ENCODE measurements at regions not wholly inside any gene's neighbourhood (a gene's known extent, or its start where the extent isn't known, plus 50 kb on each side); places are given as distances from the start of the nearest gene placed in this dataset.

DNA sequence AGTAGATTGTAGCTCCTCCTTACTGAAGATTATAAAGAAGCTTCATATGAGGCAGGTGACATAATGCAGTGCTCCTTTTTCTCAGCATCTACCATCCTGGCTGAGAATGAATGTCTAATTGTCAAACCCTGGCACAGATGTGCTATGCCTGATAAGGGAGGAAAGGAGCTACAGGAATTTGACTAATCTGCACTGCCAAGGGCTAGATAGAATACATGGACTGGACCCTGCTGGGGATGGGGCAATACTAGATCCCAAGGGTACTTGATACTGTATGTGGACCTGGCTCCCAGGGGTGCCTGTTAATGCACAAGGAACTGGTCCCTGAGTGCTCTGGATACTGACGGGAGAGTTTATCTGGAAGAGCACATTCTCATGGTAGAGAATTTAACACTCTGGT lies 362.2 kb upstream of the EMCN start:
- Mint-ChIP-seq H3K9me3 (peaks cover 2% of the 10 kb centered on the region), H3K27me3 (ENCODE audit: insufficient read depth) (no peaks in the 10 kb centered on the region), H3K36me3 (ENCODE audit: low read depth) (no peaks in the 10 kb centered on the region), H3K4me1 (peaks cover 8% of the 10 kb centered on the region), H3K4me3 (no peak overlapping the region), H3K27ac (no peak overlapping the region)
- WGBS, 2 experiments (ENCODE audit: insufficient coverage in 1 of 2, insufficient read length in 1 of 2): 75 to 84% methylated on average over 1 of the region's 1 CpG
- Histone ChIP-seq H3K4me3 (ENCODE audit: low read length) (no peak overlapping the region), H3K9me3 (ENCODE audit: control insufficient read depth, low read length) (peaks cover 5% of the 10 kb centered on the region), H3K36me3 (ENCODE audit: control insufficient read depth, insufficient read depth, low read length) (no peaks in the 10 kb centered on the region), H3K9ac (ENCODE audit: extremely low read depth, low read length, poor library complexity, severe bottlenecking) (no peak overlapping the region), H3K27me3 (ENCODE audit: control insufficient read depth, insufficient read depth, low read length, poor library complexity, severe bottlenecking) (no peaks in the 10 kb centered on the region), H3K27ac (ENCODE audit: low read depth, low read length) (no peak overlapping the region), H3K4me1 (ENCODE audit: control insufficient read depth, insufficient read depth, low read length) (peaks cover 2% of the 10 kb centered on the region)
- TF ChIP-seq, protein P1, sequence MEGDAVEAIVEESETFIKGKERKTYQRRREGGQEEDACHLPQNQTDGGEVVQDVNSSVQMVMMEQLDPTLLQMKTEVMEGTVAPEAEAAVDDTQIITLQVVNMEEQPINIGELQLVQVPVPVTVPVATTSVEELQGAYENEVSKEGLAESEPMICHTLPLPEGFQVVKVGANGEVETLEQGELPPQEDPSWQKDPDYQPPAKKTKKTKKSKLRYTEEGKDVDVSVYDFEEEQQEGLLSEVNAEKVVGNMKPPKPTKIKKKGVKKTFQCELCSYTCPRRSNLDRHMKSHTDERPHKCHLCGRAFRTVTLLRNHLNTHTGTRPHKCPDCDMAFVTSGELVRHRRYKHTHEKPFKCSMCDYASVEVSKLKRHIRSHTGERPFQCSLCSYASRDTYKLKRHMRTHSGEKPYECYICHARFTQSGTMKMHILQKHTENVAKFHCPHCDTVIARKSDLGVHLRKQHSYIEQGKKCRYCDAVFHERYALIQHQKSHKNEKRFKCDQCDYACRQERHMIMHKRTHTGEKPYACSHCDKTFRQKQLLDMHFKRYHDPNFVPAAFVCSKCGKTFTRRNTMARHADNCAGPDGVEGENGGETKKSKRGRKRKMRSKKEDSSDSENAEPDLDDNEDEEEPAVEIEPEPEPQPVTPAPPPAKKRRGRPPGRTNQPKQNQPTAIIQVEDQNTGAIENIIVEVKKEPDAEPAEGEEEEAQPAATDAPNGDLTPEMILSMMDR (conservative IDR thresholded peaks at IDR 0.05): no peak
- peak; percentile 65 for DNase-seq

DNA sequence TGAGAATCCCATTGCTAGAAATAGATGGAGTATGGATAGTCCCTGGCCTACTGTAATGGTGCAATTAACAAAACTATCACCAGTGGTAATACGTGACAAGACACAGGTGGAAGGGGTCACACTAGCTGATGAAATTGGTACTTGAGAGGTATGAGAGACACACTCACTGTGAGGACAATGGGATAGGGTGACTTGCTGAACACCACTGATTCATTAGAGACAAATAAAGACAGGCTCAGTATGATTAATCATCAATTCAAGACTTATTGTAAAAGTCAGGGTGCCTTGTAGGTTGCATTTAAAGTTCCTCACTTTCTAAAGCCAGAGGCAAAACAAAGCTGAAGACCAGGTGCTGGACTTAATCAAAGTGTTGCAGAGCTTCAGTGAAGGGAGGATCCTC lies 361.6 kb upstream of the EMCN start:
- H3K27ac ChIP-seq (ENCODE audit: low read depth, low read length): no peak overlapping the region
- Mint-ChIP-seq H3K9me3 (no peaks in the 10 kb centered on the region), H3K36me3 (ENCODE audit: low read depth) (no peaks in the 10 kb centered on the region), H3K27me3 (ENCODE audit: insufficient read depth) (no peaks in the 10 kb centered on the region), H3K4me1 (peaks cover 8% of the 10 kb centered on the region), H3K4me3 (no peak overlapping the region), H3K27ac (no peak overlapping the region)
- H3K9ac ChIP-seq (ENCODE audit: extremely low read depth, low read length, poor library complexity, severe bottlenecking): no peak overlapping the region
- 93 to 100% methylated on average over 1 of the region's 1 CpG for WGBS, 2 experiments (ENCODE audit: insufficient coverage in 1 of 2, insufficient read length in 1 of 2)
- H3K4me3 ChIP-seq (ENCODE audit: low read length): no peak overlapping the region
- no peaks in the 10 kb centered on the region for H3K36me3 ChIP-seq (ENCODE audit: control insufficient read depth, insufficient read depth, low read length)
- TF ChIP-seq, protein P1 (conservative IDR thresholded peaks at IDR 0.05): no peak
- H3K4me1 ChIP-seq (ENCODE audit: control insufficient read depth, insufficient read depth, low read length): peaks cover 2% of the 10 kb centered on the region
- no peak for DNase-seq
- no peaks in the 10 kb centered on the region for H3K27me3 ChIP-seq (ENCODE audit: control insufficient read depth, insufficient read depth, low read length, poor library complexity, severe bottlenecking)
- peaks cover 5% of the 10 kb centered on the region for H3K9me3 ChIP-seq (ENCODE audit: control insufficient read depth, low read length)

DNA sequence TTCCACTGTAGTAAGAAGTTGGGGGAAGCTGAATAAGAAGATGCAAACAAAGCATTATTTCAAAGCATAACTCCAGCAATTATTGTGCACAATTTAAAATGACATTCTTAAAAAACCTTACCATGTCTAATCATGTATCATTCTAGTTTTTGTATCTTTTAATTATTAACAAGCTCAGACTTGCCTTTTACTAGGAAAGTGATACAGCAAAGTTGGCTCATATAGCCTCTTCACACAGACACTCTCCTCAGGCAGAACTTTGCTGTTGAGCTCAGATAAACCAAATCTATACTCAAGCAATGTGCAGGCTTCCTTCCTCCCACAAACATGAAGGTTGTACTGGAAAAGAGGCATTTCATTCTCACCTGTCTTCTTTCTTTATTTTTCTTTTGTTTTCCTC lies 358.7 kb upstream of the EMCN start:
- Histone ChIP-seq H3K9me3 (ENCODE audit: control insufficient read depth, low read length) (peaks cover 5% of the 10 kb centered on the region), H3K27me3 (ENCODE audit: control insufficient read depth, insufficient read depth, low read length, poor library complexity, severe bottlenecking) (no peaks in the 10 kb centered on the region), H3K27ac (ENCODE audit: low read depth, low read length) (no peak overlapping the region), H3K4me1 (ENCODE audit: control insufficient read depth, insufficient read depth, low read length) (peaks cover 2% of the 10 kb centered on the region), H3K9ac (ENCODE audit: extremely low read depth, low read length, poor library complexity, severe bottlenecking) (no peak overlapping the region), H3K36me3 (ENCODE audit: control insufficient read depth, insufficient read depth, low read length) (no peaks in the 10 kb centered on the region), H3K4me3 (ENCODE audit: low read length) (no peak overlapping the region)
- H3K27ac Mint-ChIP-seq: no peak overlapping the region
- no peaks in the 10 kb centered on the region for H3K27me3 Mint-ChIP-seq (ENCODE audit: insufficient read depth)
- peaks cover 12% of the 10 kb centered on the region for H3K4me1 Mint-ChIP-seq
- no peak overlapping the region for H3K4me3 Mint-ChIP-seq
- no peaks in the 10 kb centered on the region for H3K36me3 Mint-ChIP-seq (ENCODE audit: low read depth)
- TF ChIP-seq, protein P1 (conservative IDR thresholded peaks at IDR 0.05): no peak
- DNase-seq: no peak
- no peaks in the 10 kb centered on the region for H3K9me3 Mint-ChIP-seq

All from endodermal cell (in vitro differentiated cells).